Nucleus accumbens (tissue), 56 donors: ENCODE measurements at regions not wholly inside any gene's neighbourhood (a gene's known extent, or its start where the extent isn't known, plus 50 kb on each side); places are given as distances from the start of the nearest gene placed in this dataset.

Experiments
- DNase-seq, 56 donors: peaks; one replicate each; lab custom pipeline; 2025; lab: John Stamatoyannopoulos, UW

- DNase-seq: no peak
These were observed 74.3 kb downstream of the ANKRD7 start for GRCh38 chr7:118298771-118299170.

DNA sequence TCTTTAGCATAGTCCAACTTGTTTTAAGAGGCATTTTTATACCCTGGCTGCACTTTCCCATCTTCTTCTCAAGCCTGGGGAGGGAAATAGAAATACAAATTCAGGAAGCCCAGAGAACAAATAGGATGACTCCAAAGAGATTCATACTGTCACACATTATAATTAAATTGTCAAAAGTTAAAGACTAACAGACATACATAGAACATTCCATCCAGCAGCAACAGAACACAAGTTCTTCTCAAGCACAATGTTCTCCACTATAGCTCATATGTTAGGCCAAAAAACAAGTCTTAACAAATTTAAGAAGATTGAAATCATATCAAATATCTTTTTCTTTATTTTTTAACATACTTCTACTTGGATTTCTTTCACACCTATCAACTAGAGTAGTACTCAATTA is 75.7 kb downstream of the ANKRD7 start:
- no peak for DNase-seq

- DNase-seq: no peak
These were observed 79.6 kb downstream of the ANKRD7 start for GRCh38 chr7:118304100-118304499.

GRCh38 chr7:118305671-118306070 is 81.2 kb downstream of the ANKRD7 start:
- no peak for DNase-seq

DNA sequence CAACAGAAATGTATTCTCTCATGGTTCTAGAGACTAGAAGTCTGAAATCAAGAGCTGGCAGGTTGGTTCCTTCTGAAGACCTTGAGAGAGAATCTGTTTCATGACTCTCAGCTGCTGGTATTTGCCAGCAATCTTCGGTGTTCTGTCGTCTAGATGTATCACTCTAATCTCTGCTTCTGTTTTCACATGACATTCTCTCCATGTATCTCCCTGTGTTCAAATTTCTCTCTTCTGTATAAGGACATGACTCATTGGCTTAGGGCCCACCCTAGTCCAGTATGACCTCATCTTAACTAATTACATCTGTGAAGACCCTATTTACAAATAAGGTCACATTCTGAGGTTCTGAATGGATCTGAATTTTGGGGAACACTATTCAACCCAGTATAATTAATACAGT is 82.3 kb downstream of the ANKRD7 start:
- no peak for DNase-seq

GRCh38 chr7:118311121-118311836 is 86.8 kb downstream of the ANKRD7 start:
- no peak for DNase-seq

GRCh38 chr7:118312051-118312450 is 87.5 kb downstream of the ANKRD7 start:
- no peak for DNase-seq

DNA sequence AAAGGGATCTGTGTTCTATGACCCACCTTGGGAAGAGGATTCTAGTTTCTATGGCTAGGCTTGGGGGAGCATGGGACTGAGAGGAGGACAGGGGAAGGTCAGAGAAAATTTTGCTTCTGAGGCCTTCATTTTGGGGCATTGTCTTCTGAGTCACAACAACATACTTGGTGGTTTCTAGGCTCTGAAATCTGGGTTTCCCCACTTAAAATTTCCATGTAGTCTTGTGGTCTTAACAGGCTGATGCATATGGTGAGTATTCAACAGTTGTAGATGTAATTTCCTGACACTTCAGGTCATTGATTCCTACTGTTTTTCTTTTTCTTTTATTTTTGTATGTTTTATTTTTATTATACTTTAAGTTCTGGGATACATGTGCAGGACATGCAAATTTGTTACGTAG is 88.5 kb downstream of the ANKRD7 start:
- no peak for DNase-seq

DNA sequence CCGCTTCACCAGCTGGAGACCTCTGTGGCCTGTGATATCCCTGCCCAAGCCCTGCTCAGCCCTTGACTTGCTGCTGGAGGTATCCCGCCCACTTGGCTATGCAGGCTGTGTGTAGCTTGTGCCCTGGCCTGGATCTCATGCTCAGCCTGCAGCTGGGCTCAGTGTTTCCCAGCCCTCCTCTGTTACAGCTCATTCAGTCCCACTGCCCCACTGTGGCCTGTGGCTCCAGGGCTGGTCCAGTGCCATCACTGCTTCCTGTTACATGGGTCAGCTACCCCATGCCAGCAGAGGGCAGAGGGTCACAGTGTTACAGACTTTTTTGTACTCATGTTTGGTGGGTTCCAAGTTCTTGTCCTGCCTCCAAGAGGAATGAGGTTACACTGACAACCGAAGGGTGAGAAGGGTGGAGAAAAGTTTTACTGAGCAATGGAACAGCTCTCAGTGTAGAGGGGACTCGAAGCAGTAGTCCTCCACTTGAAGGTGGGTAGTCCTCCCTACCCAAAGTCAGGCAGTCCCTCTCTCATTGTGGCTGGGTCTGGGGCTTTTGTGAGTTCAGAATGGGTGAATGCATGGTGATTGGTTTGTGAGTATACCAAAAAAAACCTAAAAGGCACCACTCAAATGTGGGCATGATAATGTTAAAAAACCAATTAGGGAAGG is 100.4 kb downstream of the ANKRD7 start:
- DNase-seq: no peak

DNA sequence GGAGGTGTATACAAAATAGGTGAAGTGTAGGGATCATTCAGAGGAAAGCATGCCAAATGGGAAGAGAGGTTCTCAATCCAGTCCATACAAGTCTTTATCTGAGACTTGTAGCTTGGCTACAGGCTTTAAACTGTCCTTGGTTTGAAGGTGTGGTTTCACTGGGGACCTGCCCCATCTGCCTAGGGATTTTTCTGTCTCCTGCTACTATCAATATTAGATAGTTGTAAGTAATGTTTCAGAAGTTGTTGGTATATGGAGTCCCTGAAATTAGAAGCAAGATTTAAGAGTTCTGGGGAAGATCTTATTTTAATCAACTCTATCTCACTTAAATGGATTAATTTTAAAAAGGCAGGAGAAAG is 100.9 kb downstream of the ANKRD7 start:
- DNase-seq: no peak

GRCh38 chr7:118327174-118327573 is 102.7 kb downstream of the ANKRD7 start:
- DNase-seq: no peak

GRCh38 chr7:118328505-118329211 is 104.2 kb downstream of the ANKRD7 start:
- DNase-seq: no peak

- no peak for DNase-seq
These were observed 105.9 kb downstream of the ANKRD7 start for GRCh38 chr7:118330388-118330787.

- no peak for DNase-seq
These were observed 122.2 kb downstream of the ANKRD7 start for GRCh38 chr7:118346748-118347147.

DNA sequence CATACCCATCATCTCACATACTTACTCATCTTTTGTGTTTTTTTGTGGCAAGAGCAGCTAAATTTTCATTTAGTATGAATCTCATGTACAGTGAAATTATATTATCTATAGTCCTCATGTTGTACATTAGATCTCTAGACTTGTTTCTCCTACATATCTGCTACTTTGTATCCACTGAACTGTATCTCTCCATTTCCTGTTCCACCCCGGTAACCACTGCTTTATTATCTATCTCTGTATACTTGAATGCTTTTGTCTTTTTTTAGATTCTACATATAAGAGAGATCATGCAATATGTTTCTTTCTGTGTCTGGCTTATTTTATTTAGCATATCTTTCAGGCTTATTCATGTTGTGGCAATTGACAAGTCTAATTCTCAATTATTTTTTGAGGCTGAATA is 125.1 kb downstream of the ANKRD7 start:
- no peak for DNase-seq

- no peak for DNase-seq
These were observed 125.8 kb downstream of the ANKRD7 start for GRCh38 chr7:118350260-118350659.

GRCh38 chr7:118352867-118353453 is 128.5 kb downstream of the ANKRD7 start:
- no peak for DNase-seq

- no peak for DNase-seq
These were observed 141.9 kb downstream of the ANKRD7 start for GRCh38 chr7:118366363-118366762.

DNA sequence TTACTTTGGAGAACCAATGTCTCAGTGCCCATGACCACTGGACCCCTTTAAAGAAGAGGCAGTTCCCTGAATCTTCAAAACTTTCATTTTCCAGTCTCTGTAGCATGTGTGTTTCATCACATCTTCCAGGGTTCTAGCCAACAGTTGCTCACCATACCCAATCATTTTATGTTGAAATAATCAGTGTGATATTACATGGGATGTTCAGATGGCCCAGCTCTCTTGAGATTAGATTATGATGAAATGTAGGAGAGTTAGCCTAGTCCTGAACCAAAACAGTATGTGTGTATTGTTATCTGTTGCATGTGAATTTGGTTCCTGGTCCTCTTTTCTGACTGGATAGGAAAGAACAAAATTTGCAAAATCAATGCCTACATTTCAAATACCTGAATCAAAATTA is 144.5 kb downstream of the ANKRD7 start:
- DNase-seq: no peak

DNA sequence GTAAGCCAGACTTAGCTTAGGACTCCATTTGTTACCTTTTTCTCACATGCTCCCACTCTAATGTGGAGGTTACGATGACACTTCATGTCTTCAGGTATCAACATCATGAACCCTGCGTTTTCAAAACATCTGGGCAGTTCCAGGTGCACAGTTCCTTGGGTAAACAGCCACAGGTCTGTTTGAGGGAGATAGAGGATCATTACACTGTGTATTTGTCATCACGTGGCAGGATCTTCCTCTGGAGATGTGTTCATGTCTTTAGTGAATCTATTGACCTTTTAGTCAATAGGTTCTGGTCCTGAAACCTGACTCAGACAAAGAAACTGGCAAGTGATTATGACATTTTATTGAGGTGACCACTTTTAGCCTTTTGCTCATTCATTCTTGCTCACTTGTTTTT is 145.5 kb downstream of the ANKRD7 start:
- no peak for DNase-seq

GRCh38 chr7:118372530-118372929 is 148.0 kb downstream of the ANKRD7 start:
- DNase-seq: no peak

- no peak for DNase-seq
These were observed 165.1 kb downstream of the ANKRD7 start for GRCh38 chr7:118389629-118390028.
